ENCODE measurements at regions not wholly inside any gene's neighbourhood (a gene's known extent, or its start where the extent isn't known, plus 50 kb on each side); places are given as distances from the start of the nearest gene placed in this dataset.
"Not testable (repeated sequence)": the region's sequence is repeated elsewhere in the genome, so short reads cannot be mapped to it uniquely, and the experiment has no call there.

DNA sequence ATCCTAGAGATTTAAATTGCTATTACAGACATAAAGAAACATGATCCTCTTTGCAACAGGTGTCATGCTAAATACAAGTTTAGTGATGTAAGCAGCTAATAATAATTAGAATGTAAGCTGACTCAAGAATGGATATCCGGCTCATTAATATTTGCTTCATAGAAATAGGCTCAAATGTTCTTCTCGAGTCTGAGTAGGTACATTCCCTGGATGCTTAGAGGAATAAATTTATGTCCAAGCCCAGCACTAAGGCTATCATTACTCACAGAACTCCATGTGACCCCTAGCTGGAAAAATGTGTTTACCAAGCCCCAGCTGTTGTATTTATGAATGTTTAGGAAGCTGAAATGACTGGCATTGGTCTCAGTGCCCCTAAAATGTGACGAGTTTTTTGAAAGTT lies 87.6 kb upstream of the TSPAN7 start:
- peak; percentile 3 for DNase-seq (ENCODE audit: low spot score)

DNA sequence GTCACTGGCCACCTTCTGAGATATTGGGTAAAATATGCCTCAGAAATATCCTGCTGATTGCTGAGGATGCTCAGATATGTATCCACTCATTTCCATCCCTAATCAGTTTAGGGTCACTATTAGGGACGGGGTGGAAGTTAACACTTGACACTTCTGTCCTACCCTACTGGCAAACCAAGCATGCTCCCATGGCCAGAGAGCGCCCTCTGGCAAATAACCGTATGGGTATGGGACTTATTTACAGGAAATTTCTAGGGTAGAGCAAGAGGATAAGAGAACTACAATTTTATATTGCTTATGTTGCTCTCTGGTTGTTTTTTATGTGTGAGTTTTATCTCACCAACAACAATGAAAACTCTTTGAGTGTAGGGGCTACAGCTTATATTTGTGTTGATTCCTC lies 86.8 kb upstream of the TSPAN7 start:
- no peak for DNase-seq (ENCODE audit: low spot score)

DNA sequence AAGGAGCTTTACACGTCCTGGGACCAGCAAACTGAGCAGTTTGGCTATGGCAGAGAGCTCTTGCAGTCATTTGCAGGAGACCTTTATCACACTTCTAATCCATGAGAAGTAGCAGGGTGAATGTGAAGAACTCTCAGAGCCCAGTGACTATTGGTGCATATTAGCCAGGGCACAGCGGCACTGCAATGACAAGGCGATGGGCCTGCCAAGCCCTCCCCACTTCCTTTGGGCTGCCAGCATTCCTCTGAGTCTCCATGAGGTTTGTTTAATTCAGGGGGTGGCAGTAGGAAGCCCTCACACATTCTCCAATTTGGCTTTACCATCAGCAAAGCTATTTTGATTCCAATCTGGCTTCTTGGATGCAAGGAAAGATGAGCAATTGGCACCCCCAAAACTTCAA lies 79.2 kb upstream of the TSPAN7 start:
- DNase-seq (ENCODE audit: low spot score), result no peak

DNA sequence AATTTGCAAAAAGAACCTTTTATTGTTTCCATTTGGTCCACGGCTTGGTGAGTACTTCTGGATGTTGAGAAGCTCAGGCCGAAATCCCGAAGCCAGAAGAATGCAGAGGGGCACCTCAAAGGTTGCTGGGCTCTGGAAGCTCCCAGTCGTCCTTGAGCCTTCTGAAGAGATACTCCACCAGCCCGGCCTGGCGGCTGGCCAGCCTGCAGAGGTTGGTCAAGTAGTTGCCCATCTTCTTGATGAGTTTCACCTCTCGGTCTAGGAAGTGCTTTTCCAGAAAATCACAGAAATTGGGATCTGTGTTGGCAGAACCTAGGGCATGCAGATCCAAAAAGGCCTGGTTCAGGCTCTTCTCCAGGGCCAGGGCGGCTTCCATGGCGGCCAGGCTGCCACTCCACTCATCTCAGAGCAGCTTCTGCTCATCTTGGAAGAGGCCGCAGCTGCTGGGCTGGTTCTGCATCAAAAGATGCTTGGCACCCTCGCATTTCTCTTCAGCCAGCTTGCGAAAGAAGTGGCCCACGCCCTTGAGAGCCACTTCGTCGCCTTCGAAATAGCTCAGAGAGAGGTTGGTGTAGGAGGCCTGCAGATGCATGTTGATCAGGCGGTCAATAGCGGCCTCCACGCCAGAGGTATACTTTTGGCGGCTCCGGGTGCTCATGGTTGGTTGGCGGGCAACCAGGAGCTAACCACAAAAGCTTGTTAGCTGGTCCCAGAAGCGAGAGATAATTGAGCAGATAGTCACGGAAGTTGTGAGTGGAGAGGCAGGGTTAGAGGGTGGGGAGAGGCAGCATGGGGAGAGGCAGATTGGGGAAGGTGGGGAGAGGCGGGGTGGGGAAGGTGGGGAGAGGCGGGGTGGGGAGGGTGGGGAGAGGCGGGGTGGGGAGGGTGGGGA lies 76.5 kb upstream of the TSPAN7 start:
- no peak for DNase-seq (ENCODE audit: low spot score)

DNA sequence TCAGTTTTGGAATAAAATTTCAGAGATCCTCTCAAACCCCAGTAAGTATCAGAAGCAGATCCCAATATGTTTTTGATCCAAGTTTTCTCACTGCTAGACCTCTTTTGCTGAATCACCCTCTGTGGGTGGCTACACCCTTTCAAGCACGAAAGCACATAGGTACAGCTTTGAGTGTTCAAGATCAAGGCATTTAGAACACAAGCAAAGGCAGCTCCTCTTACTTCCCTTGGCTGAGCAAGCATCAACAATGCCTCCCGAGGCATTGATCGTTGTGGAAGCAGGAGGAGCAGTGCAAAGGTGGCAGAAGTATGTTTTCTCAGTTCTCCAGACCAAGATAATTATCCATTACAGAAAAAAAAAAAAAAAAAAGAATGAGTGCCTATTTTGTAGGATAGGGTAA lies 72.0 kb upstream of the TSPAN7 start:
- no peak for DNase-seq (ENCODE audit: low spot score)

GRCh38 chrX:38494239-38494823 lies 67.0 kb upstream of the TSPAN7 start:
- DNase-seq (ENCODE audit: low spot score), result no peak

DNA sequence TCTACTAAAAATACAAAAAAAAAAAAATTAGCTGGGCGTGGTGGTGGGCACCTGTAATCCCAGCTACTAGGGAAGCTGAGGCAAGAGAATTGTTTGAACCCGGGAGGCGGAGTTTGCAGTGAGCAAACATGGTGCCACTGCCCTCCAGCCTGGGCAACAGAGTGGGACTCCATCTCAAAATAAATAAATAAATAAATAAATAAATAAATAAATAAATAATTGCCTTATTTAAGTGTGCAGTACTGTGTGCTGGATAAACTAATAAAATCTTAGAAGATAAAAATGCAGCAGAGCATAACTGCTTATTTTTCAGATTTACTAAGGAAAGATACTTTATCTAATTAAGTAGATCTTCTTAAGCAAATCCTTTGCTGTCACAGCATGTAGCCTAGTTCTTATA lies 61.7 kb upstream of the TSPAN7 start:
- DNase-seq (ENCODE audit: low spot score), result not testable (repeated sequence)

GRCh38 chrX:38500141-38500540 lies 61.2 kb upstream of the TSPAN7 start:
- DNase-seq (ENCODE audit: low spot score), result no peak

- DNase-seq (ENCODE audit: low spot score), result peak; percentile 52
Observed at GRCh38 chrX:38500866-38501265, 60.5 kb upstream of the TSPAN7 start.

DNA sequence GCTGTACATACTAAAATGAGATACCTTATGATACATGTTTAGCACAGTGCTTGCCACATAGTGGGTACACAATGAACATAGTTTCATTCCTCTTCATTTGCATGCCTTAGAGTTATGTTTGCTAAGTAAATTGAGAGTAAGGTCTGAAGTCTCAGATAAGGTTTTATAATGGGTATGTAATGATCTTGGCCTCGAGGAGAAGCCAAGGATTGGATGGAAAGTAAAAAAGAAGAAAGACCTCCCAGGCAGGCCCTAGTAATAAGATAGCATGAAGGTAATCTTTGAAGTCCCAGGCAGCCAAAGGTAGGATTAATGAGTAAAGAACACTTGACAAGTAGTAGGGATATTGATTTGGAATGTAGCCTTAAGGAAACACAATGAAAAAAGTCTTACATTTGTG lies 55.8 kb upstream of the TSPAN7 start:
- DNase-seq (ENCODE audit: low spot score), result no peak

All from kidney tubule cell (primary cell).